ENCODE measurements at regions not wholly inside any gene's neighbourhood (a gene's known extent, or its start where the extent isn't known, plus 50 kb on each side); places are given as distances from the start of the nearest gene placed in this dataset.

DNA sequence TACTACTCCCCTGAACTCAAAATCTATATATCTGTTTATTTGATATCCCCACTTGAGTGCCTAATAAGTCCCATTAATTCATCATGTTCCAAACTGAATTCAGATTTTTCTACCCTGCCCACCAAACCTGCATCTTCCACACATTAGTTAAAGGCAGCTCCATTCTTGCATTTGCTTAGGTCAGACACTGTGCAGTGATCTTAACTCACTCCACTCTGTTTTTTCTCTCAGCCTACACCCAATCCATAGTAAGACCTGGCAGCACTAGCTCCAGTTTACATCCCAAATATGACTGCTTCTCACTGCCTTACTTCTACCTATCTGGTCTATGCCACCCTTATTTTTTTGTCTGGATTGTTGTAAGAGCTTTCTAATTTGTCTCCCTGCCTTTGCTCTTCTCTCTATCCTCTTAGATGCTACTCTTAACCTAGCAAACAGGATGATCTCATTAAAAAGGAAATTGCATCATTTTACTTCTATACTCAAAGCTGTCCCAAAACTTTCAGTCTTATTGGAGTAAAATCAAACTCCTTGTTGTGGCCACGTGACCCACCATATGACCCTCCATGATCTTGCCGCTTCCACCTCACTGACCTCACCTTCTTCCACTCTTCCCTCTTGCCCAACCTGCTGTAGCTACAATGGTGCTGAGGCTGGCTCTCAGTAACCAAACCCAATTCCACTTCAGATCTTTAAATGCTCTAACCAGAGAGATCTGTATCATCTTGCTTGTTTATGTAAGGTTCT is 274.9 kb upstream of the FANCL start:
- H3K27ac Mint-ChIP-seq, result no peak overlapping the region
- DNase-seq, result peak; percentile 14
- H3K4me1 Mint-ChIP-seq (ENCODE audit: low read depth), result no peaks in the 10 kb centered on the region
- no peaks in the 10 kb centered on the region for H3K36me3 Mint-ChIP-seq
- no peaks in the 10 kb centered on the region for H3K9me3 Mint-ChIP-seq
- H3K4me3 Mint-ChIP-seq, result no peak overlapping the region
- ChIA-PET POLR2A (no interaction called here), CTCF (no interaction called here)
- intact Hi-C loops (cut with micrococcal nuclease), result no loop called here
- no peaks in the 10 kb centered on the region for H3K27me3 Mint-ChIP-seq

DNA sequence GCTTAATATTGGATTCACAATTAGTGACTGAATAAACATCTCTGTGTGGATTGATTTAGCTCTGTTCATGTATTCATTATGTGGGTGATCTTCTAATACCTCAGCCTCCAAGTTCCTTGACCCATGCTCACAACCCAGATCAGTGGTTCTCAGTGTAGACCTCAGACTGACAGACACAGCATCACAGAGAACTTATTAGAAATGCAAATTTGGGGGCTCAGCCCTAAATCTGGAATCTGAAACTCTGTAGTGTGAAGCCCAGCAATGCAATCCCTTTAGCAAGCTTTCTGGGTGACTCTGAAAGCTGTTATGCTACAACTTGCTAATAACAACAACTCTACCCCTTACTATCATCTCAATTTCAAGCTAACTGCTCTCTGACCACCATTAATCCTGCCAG is 273.1 kb upstream of the FANCL start:
- intact Hi-C loops (cut with micrococcal nuclease), result no loop called here
- POLR2A ChIA-PET, result no interaction called here
- CTCF ChIA-PET, result no interaction called here
- H3K4me1 Mint-ChIP-seq (ENCODE audit: low read depth), result no peaks in the 10 kb centered on the region
- H3K27me3 Mint-ChIP-seq, result peaks cover 1% of the 10 kb centered on the region
- no peak overlapping the region for H3K27ac Mint-ChIP-seq
- DNase-seq, result no peak
- no peak overlapping the region for H3K4me3 Mint-ChIP-seq
- no peaks in the 10 kb centered on the region for H3K36me3 Mint-ChIP-seq
- no peaks in the 10 kb centered on the region for H3K9me3 Mint-ChIP-seq

DNA sequence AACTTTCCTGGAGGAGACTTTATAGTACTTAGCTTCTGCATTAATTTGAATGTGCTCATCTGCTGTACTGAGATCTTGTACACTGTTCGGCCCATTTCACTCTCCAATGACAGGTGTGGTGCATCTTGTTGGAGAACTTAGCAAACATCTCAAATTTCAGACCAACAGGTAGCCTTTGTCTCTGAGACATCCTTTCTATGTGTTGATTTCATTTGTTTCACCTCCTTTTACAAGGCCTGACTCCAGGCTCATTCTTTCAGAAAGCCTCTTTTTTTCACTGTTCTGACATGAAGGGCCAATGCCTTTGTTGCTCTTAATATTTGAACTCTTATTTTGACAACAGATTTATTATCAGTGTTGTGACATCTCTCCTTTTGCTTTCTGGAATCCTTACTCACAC is 271.8 kb upstream of the FANCL start:
- no peaks in the 10 kb centered on the region for H3K9me3 Mint-ChIP-seq
- ChIA-PET CTCF (no interaction called here), POLR2A (no interaction called here)
- no peaks in the 10 kb centered on the region for H3K36me3 Mint-ChIP-seq
- H3K27me3 Mint-ChIP-seq, result peaks cover 4% of the 10 kb centered on the region
- intact Hi-C loops (cut with micrococcal nuclease), result no loop called here
- H3K4me1 Mint-ChIP-seq (ENCODE audit: low read depth), result no peaks in the 10 kb centered on the region
- H3K4me3 Mint-ChIP-seq, result no peak overlapping the region
- no peak overlapping the region for H3K27ac Mint-ChIP-seq
- DNase-seq, result no peak

DNA sequence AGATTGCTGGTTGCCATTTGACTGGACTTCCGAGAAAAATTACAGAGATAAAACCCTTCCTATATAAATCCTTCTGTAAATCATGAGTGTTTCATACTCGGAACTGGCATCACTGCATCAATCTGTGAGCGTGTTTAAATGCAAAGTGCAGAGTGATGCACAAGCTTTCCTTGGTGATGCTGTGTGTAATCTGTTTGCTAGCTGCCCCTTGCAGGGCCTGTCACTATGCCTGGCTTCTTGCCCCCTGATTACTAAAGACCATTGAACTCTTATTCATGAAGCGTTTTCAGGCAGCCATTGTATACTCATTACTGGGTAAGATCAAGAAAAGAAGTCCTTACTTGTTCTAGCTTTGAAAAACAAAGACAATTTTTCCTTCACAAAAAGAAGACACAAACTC is 266.9 kb upstream of the FANCL start:
- Mint-ChIP-seq H3K4me1 (ENCODE audit: low read depth) (no peaks in the 10 kb centered on the region), H3K27ac (no peak overlapping the region)
- intact Hi-C loops (cut with micrococcal nuclease), result no loop called here

DNA sequence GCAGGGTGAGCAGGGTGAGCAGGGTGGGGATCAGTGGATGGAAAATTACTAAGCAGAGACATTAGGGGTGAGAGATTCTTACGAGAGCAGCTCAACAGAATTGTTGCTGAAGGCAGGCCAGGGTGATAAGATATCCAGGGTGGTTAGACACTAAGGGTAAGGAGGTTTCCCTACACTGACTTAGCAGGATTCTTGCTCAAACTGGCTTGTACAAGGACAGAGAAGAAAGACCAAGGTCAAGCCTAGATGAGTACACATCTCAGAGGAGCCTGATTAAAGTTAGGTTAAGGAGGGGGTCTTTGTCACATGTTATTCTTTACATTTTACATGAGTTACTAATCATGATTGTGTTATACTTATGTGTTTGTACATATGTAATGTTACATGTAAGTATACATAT is 262.8 kb upstream of the FANCL start:
- ChIA-PET POLR2A (no interaction called here), CTCF (no interaction called here)
- peaks cover 11% of the 10 kb centered on the region for H3K27me3 Mint-ChIP-seq
- no peaks in the 10 kb centered on the region for H3K9me3 Mint-ChIP-seq
- DNase-seq, result no peak
- H3K4me3 Mint-ChIP-seq, result no peak overlapping the region
- H3K36me3 Mint-ChIP-seq, result no peaks in the 10 kb centered on the region
- intact Hi-C loops (cut with micrococcal nuclease), result no loop called here
- H3K27ac Mint-ChIP-seq, result no peak overlapping the region
- no peaks in the 10 kb centered on the region for H3K4me1 Mint-ChIP-seq (ENCODE audit: low read depth)

More for the DNA sequence above, 266.9 kb upstream of the FANCL start:
- ChIA-PET POLR2A (no interaction called here), CTCF (no interaction called here)
- H3K9me3 Mint-ChIP-seq, result no peaks in the 10 kb centered on the region
- no peak overlapping the region for H3K4me3 Mint-ChIP-seq
- no peaks in the 10 kb centered on the region for H3K36me3 Mint-ChIP-seq
- H3K27me3 Mint-ChIP-seq, result peaks cover 7% of the 10 kb centered on the region
- no peak for DNase-seq

DNA sequence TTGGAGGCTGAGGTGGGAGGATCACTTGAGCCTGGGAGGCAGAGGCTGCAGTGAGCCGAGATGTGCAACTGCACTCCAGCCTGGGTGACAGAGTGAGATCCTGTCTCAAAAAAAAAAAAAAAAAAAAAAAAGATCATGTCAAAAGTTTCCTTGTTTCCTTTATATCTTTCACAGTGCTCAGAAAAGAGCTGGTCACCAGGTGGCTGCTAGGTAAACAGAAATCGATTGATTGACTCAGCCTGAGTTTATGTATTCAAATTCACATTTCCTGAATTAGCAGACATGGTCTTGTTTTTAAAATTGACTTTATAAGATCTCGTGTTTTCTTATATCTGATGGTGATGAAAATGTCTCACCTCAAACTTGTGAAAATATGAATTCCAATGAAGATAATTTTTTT is 261.8 kb upstream of the FANCL start:
- CTCF ChIA-PET, result no interaction called here
- Mint-ChIP-seq H3K27ac (no peak overlapping the region), H3K27me3 (peaks cover 9% of the 10 kb centered on the region), H3K4me3 (no peak overlapping the region), H3K9me3 (no peaks in the 10 kb centered on the region), H3K4me1 (ENCODE audit: low read depth) (no peaks in the 10 kb centered on the region), H3K36me3 (no peaks in the 10 kb centered on the region)
- intact Hi-C loops (cut with micrococcal nuclease), result no loop called here
- POLR2A ChIA-PET, result no interaction called here
- no peak for DNase-seq

DNA sequence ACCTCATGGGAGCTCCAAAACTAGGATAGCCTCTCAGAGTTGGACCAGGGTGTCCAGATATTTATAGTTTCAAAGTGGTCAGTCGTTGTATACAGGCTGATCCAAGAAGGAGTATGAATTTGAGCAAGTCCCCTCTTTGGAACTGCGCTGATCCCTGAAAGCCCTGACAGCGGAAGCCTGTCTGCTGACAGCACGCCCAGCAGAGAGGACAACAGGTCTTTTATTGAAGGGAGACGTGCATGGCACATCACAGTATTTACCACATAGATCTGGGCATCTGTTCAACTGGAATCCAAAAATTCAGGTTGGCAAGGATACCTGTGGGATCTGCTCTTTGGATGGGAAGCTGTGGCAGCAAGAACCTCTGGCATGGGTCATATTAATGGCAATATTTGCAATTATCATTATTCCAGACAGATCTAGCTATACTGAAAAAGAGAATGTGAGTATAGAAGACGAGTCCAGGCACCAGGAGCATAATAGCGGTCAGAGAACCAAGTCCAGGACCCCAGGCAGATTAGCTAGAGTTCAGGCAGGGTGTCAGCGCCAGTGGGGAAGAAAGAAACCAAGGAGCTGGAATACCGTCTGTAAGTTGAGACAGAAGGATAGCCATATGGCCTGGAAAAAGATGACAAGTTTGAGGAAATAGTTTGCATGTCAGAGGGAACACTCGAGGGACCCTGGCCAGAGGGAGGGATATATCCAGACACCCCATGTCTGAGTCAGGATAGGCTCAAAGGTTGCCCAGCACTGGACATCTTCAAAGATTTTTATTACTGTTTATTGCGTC is 260.4 kb upstream of the FANCL start:
- no peaks in the 10 kb centered on the region for H3K36me3 Mint-ChIP-seq
- H3K9me3 Mint-ChIP-seq, result no peaks in the 10 kb centered on the region
- no peak for DNase-seq
- H3K27ac Mint-ChIP-seq, result no peak overlapping the region
- intact Hi-C loops (cut with micrococcal nuclease), result no loop called here
- peaks cover 5% of the 10 kb centered on the region for H3K27me3 Mint-ChIP-seq
- ChIA-PET POLR2A (no interaction called here), CTCF (no interaction called here)
- H3K4me1 Mint-ChIP-seq (ENCODE audit: low read depth), result no peaks in the 10 kb centered on the region
- H3K4me3 Mint-ChIP-seq, result no peak overlapping the region

DNA sequence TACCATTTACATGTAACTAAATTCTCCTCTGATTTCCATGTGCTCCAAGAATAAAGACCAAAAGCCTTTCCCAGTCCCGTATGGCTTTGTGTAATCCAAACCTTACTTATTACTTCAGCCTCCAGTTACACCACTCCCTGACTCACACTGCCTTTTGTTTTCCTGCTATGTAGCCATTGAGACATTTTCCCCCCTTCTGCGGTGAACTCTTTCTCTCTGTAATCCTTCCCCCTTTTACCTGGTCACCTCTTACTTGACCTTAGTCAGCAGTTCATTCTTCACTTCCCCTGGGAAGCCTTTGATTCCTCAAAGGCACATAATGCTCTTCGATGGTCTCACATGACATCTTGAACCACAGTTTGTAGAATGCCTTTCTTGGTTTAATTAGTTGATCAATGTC is 256.0 kb upstream of the FANCL start:
- no peaks in the 10 kb centered on the region for H3K9me3 Mint-ChIP-seq
- H3K36me3 Mint-ChIP-seq, result no peaks in the 10 kb centered on the region
- POLR2A ChIA-PET, result no interaction called here
- H3K4me1 Mint-ChIP-seq (ENCODE audit: low read depth), result no peaks in the 10 kb centered on the region
- no peak overlapping the region for H3K4me3 Mint-ChIP-seq
- intact Hi-C loops (cut with micrococcal nuclease), result no loop called here
- no peak overlapping the region for H3K27ac Mint-ChIP-seq
- DNase-seq, result no peak
- peaks cover 2% of the 10 kb centered on the region for H3K27me3 Mint-ChIP-seq
- CTCF ChIA-PET, result no interaction called here

DNA sequence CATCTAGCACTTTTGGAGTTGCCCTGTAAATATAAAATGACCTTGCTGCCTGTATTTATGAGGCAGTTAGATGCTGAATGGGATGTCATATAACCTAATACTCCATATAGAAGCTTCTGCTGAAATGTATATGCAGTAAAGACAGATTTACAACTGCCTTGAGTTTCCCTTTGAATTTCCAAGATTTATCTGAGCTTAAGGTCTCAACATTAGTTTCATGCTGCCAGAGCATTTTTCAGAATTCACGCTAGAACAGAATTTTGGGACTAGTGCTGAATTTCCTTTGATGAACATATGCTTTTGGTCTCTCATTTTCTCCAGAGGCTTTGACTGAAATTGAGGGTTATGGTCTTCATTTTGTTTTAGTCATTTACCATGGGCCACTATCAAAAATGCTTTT is 254.7 kb upstream of the FANCL start:
- ChIA-PET CTCF (no interaction called here), POLR2A (no interaction called here)
- Mint-ChIP-seq H3K36me3 (no peaks in the 10 kb centered on the region), H3K4me1 (ENCODE audit: low read depth) (no peaks in the 10 kb centered on the region), H3K9me3 (no peaks in the 10 kb centered on the region), H3K4me3 (no peak overlapping the region), H3K27ac (no peak overlapping the region), H3K27me3 (no peaks in the 10 kb centered on the region)
- DNase-seq, result no peak
- intact Hi-C loops (cut with micrococcal nuclease), result no loop called here

DNA sequence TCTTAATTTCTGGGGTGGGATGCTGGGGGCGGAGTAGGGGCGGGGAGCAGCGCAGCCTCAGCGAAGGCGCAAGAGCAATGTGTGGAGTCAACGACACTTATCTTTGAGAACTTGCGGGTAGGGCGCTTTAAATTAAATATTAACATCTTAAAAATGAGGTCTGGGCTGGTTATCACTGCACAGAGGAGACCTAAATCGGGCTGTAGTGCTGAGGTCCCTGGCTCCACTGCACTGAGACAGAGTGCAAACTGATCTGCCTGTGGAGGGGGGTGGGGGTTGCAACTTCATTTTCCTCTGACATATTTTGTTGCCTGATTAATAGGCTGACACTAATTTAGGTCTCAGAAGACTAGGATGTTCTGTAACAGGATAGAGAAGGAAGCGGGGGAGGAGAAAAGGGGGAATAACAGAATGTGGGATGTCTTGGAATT is 253.0 kb upstream of the FANCL start:
- Mint-ChIP-seq H3K27me3 (no peaks in the 10 kb centered on the region), H3K27ac (no peak overlapping the region), H3K36me3 (no peaks in the 10 kb centered on the region), H3K4me1 (ENCODE audit: low read depth) (no peaks in the 10 kb centered on the region), H3K9me3 (no peaks in the 10 kb centered on the region), H3K4me3 (no peak overlapping the region)
- intact Hi-C loops (cut with micrococcal nuclease), result no loop called here
- DNase-seq, result no peak
- ChIA-PET POLR2A (no interaction called here), CTCF (no interaction called here)

DNA sequence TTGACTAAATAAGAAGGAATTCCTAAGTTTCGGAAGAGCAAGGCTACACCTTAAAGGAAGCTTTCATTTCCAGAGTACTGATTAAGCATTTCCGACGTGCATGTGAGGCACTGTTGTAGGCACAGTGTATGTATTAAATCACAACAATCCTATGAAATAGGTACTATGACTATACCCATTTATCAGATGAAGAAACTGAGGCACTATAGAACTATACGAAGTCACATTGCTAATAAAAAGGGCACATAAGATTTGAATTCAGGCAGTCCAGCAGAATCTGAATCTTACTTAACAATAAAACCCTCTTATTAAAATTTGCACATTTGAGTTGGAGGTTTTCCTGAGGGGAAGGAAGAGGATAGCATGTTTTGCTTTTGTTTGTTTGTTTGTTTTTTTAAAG is 243.5 kb upstream of the FANCL start:
- DNase-seq, result no peak
- peaks cover 8% of the 10 kb centered on the region for H3K27me3 Mint-ChIP-seq
- no peaks in the 10 kb centered on the region for H3K4me1 Mint-ChIP-seq (ENCODE audit: low read depth)
- H3K4me3 Mint-ChIP-seq, result no peak overlapping the region
- ChIA-PET CTCF (no interaction called here), POLR2A (no interaction called here)
- peaks cover 5% of the 10 kb centered on the region for H3K9me3 Mint-ChIP-seq
- no peaks in the 10 kb centered on the region for H3K36me3 Mint-ChIP-seq
- intact Hi-C loops (cut with micrococcal nuclease), result no loop called here
- H3K27ac Mint-ChIP-seq, result no peak overlapping the region

DNA sequence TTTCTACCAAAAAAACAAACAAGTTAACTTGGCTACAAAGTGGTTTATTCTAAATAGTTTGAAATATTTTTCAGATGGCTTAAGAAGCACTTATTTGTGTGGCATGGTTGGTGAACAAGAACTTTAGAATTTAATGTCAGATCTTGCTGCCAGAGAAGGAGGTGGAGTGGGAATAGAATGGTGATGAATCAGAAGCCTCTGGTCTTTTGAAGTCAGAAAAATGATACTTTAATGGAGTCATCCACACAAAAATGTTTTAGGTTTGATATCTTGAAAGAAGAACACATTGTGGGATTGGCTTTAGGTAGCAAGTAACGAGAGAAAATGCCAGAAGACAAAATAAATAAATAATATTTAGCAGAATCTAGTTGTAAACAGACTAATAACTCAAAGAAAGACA is 243.1 kb upstream of the FANCL start:
- Mint-ChIP-seq H3K27me3 (peaks cover 8% of the 10 kb centered on the region), H3K36me3 (no peaks in the 10 kb centered on the region)
- DNase-seq, result no peak

DNA sequence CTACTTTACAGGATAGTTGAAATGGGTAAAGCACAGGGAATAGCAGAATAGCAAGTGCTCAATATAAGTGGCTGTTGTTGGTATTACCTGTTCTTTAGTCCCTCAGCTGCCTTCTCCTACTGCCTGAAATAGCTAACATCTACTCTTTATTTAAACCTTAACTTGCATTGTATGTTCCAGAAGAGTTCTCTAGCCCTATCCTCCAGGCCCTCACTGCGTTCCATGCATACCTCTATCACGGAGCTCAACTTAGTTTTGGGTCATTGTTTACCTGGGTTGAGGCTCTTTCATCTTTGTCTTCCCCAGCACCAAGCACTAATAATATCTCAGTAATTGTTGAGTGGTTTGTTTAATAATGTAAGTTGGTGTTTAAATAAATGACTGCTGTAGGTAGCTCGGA is 242.2 kb upstream of the FANCL start:
- H3K4me3 Mint-ChIP-seq, result no peak overlapping the region
- DNase-seq, result no peak
- no peaks in the 10 kb centered on the region for H3K36me3 Mint-ChIP-seq
- POLR2A ChIA-PET, result no interaction called here
- peaks cover 8% of the 10 kb centered on the region for H3K27me3 Mint-ChIP-seq
- CTCF ChIA-PET, result no interaction called here
- H3K4me1 Mint-ChIP-seq (ENCODE audit: low read depth), result no peaks in the 10 kb centered on the region
- intact Hi-C loops (cut with micrococcal nuclease), result no loop called here
- no peak overlapping the region for H3K27ac Mint-ChIP-seq
- peaks cover 5% of the 10 kb centered on the region for H3K9me3 Mint-ChIP-seq

More for the DNA sequence above, 243.1 kb upstream of the FANCL start:
- POLR2A ChIA-PET, result no interaction called here
- H3K27ac Mint-ChIP-seq, result no peak overlapping the region
- intact Hi-C loops (cut with micrococcal nuclease), result no loop called here
- H3K9me3 Mint-ChIP-seq, result peaks cover 5% of the 10 kb centered on the region
- CTCF ChIA-PET, result no interaction called here
- H3K4me1 Mint-ChIP-seq (ENCODE audit: low read depth), result no peaks in the 10 kb centered on the region
- H3K4me3 Mint-ChIP-seq, result no peak overlapping the region
